Lower leg skin (tissue), 4 donors: ENCODE measurements at regions not wholly inside any gene's neighbourhood (a gene's known extent, or its start where the extent isn't known, plus 50 kb on each side); places are given as distances from the start of the nearest gene placed in this dataset.

ENCODE experiments used
- DNase-seq, 2 donors: peaks; one replicate each; pipeline ENCODE4 v3.0.0-alpha.2; 2019; ENCODE audit warnings: low spot score in 2 of 2
- H3K4me3 ChIP-seq: fragments of 200-600 bp; sonication (generic); 2 replicates; pipeline ENCODE4 v1.5.1; 2017; ENCODE audit warnings: mild to moderate bottlenecking, low read depth; ENCODE audit not compliant: poor library complexity, severe bottlenecking
- POLR2A ChIP-seq, 2 donors: fragments of 450-650 bp; IDR thresholded peaks; one replicate each; pipeline ENCODE4 v1.6.1; 2016 to 2017; ENCODE audit warnings: antibody characterized with exemption in 2 of 2, mild to moderate bottlenecking in 1 of 2, moderate library complexity in 1 of 2
- WGBS, 2 donors: methylation state at CpG; one replicate each; pipeline ENCODE4 v1.1.5; 2018; 5-methylcytosine and 5-hydroxymethylcytosine counted together
- intact Hi-C: fragments of 100-400 bp; cut with DNase I; formaldehyde crosslinking; loops from one replicate; pipeline ENCODE4 v1.15.0; 2023; ENCODE audit warnings: low total_unique reads
- TF ChIP-seq, protein P1 (sequence below), 3 donors: fragments of 450-650 bp; IDR thresholded peaks; one replicate each; pipeline ENCODE4 v1.5.1; 2016; ENCODE audit warnings: antibody characterized with exemption in 3 of 3, mild to moderate bottlenecking in 3 of 3, moderate library complexity in 2 of 3

DNA sequence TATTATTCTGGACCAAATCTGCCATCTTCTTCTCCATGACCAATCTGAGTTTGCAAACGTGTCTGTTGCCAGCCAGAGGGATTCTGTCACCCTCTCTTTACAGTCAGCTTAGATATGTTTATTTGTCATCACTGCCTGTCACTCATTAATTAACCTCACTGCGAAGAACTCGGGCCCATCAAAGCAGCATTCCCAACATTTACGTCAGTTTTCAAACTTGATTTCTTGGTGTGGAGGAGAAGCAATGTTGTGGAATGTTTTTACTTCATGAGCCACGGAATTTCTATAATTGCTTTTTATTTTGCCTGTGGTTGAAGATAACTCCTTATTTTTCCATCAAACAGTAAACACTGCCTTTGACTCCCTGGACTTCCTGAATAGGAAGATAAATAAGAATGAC is 91.8 kb upstream of the CNKSR3 start:
- 72 to 85% methylated on average over 5 of the region's 5 CpGs for WGBS, 2 donors
- intact Hi-C loops = no loop called here
- TF ChIP-seq POLR2A (IDR thresholded peaks at IDR 0.05) = no peak
- TF ChIP-seq, protein P1, sequence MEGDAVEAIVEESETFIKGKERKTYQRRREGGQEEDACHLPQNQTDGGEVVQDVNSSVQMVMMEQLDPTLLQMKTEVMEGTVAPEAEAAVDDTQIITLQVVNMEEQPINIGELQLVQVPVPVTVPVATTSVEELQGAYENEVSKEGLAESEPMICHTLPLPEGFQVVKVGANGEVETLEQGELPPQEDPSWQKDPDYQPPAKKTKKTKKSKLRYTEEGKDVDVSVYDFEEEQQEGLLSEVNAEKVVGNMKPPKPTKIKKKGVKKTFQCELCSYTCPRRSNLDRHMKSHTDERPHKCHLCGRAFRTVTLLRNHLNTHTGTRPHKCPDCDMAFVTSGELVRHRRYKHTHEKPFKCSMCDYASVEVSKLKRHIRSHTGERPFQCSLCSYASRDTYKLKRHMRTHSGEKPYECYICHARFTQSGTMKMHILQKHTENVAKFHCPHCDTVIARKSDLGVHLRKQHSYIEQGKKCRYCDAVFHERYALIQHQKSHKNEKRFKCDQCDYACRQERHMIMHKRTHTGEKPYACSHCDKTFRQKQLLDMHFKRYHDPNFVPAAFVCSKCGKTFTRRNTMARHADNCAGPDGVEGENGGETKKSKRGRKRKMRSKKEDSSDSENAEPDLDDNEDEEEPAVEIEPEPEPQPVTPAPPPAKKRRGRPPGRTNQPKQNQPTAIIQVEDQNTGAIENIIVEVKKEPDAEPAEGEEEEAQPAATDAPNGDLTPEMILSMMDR (IDR thresholded peaks at IDR 0.05) = no peak
- no peak for DNase-seq
- H3K4me3 ChIP-seq = no peak overlapping the region

DNA sequence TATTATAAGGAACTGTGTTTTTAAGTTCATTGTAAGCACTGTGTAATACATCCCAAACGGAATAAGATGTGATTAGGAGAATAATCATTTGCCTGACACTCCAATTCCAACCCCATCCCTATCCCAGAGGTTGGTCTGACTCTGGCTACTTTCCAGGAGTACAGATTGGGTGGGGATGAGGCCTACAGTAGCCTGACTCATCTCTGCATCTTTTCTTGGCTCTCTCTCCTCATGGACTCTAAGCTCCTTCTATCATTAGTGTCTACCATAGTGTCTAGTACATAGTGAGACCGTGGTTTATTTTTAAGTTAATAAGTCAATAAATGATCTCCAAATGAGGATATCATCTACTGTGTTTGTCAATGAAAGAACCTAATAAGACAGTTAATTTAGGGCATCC is 92.2 kb upstream of the CNKSR3 start:
- WGBS, 2 donors = 69 to 75% methylated on average over 2 of the region's 2 CpGs
- DNase-seq = no peak
- intact Hi-C loops = no loop called here
- TF ChIP-seq POLR2A (IDR thresholded peaks at IDR 0.05) = no peak
- TF ChIP-seq, protein P1 (IDR thresholded peaks at IDR 0.05) = no peak
- no peak overlapping the region for H3K4me3 ChIP-seq

DNA sequence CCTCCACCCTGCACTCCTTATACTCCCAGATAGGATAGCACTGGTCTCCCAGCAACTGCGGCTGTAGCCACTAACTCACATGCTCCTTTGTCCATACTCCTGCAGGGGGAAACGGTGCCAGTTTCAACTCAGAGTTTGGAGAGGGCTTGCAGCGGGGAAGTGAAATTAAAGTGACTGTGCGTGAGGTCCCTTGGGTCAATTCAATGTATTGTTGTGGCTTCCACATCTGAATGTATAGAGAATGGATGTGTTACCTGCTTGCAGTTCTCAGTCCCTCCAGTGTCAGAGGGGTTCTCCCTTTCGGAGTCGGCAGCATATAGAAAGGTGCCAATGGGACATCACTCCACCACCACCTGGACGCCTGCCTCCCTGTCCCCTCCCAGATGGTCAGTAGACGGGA is 93.6 kb upstream of the CNKSR3 start:
- DNase-seq = no peak
- 82 to 87% methylated on average over 8 of the region's 8 CpGs for WGBS, 2 donors
- intact Hi-C loops = no loop called here
- TF ChIP-seq, protein P1 (IDR thresholded peaks at IDR 0.05) = no peak
- no peak for TF ChIP-seq POLR2A (IDR thresholded peaks at IDR 0.05)
- no peak overlapping the region for H3K4me3 ChIP-seq

DNA sequence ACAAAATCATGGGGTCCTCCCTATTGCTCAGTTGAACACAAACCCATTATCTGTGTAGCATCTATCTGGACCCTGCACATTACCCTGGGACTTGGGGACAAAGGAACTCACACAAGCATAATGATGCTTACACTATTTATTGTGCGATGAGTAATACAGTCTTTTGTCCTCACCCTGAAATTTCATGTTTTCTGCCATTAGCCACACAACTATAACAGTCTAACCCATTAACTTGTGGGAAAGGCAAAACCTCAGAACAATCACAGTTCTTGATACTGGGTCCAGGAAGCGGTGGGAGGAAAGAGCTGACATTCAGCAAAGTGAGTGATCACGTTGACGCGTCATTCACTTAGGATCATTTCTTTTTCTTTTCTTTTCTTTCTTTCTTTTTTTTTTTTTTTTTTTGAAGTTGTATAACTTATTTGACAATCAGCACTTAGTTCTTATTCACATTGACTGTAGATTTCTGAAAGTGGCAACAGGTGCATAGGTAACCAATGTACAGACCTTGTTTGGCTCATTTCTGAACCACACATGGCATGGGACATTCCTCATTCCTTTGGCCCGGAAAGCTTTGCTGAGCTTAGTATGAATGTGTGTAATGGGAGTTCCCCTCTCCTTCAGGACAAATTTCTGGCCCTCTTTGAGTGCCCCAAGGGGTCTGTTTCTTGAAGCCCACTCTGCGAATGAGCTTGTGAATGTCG is 94.8 kb upstream of the CNKSR3 start:
- intact Hi-C loops = no loop called here
- TF ChIP-seq POLR2A (IDR thresholded peaks at IDR 0.05) = no peak
- TF ChIP-seq, protein P1 (IDR thresholded peaks at IDR 0.05) = no peak
- 73 to 78% methylated on average over 8 of the region's 8 CpGs for WGBS, 2 donors
- H3K4me3 ChIP-seq = no peak overlapping the region
- DNase-seq = no peak

DNA sequence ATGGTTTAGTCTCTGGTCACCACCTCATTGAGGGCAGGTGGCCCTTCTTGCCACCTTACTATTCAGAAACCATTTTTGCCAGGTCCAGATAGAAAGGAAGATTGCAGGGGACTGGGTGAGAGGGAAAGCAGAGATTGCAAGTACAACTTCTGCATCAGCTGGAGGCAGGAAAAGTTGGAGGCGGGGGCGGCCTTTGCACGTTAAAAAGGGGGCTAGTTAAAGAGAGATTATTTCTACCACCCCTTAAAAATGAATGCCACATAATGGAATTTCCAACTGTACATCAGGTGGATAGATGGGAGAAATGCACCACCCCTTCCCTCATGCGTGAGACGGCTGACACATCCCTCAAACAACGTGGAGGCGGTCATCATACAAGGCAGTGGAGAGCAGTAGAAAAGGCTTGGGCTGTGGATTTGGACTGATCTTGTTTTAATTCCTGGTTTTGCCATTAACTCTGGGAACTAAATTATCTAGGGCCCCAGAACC is 95.4 kb upstream of the CNKSR3 start:
- WGBS, 2 donors = 85 to 91% methylated on average over 7 of the region's 7 CpGs
- H3K4me3 ChIP-seq = no peak overlapping the region
- no peak for DNase-seq
- TF ChIP-seq, protein P1 (IDR thresholded peaks at IDR 0.05) = no peak
- no peak for TF ChIP-seq POLR2A (IDR thresholded peaks at IDR 0.05)
- intact Hi-C loops = no loop called here

DNA sequence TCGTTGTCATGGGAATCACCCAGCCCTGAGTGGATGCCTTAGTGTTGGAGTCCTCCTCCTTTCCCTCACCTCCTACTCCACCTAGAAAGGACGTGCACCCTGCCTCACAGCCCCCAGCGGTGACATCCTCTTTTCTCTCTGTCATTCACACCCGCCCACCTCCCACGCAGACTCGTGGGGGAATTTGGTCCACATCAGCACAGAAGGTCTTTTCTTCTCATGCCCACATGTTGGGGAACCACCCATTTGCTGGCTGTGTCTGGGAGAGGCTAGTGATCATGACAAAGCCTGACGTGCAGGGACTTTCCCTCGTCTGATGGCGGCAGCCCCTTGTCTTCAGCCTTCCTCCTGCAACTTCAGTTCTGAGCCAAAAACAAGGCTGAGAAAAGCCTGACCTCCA is 96.0 kb upstream of the CNKSR3 start:
- no peak overlapping the region for H3K4me3 ChIP-seq
- WGBS, 2 donors = 59 to 65% methylated on average over 9 of the region's 9 CpGs
- intact Hi-C loops = no loop called here
- TF ChIP-seq POLR2A (IDR thresholded peaks at IDR 0.05) = no peak
- TF ChIP-seq, protein P1 (IDR thresholded peaks at IDR 0.05) = no peak
- no peak for DNase-seq
